ENCODE measurements at regions not wholly inside any gene's neighbourhood (a gene's known extent, or its start where the extent isn't known, plus 50 kb on each side); places are given as distances from the start of the nearest gene placed in this dataset.

- CTCF ChIA-PET: no interaction called here
- H3K4me3 ChIP-seq (ENCODE audit: low read depth, low read length): no peak overlapping the region
- TF ChIP-seq, protein P1, sequence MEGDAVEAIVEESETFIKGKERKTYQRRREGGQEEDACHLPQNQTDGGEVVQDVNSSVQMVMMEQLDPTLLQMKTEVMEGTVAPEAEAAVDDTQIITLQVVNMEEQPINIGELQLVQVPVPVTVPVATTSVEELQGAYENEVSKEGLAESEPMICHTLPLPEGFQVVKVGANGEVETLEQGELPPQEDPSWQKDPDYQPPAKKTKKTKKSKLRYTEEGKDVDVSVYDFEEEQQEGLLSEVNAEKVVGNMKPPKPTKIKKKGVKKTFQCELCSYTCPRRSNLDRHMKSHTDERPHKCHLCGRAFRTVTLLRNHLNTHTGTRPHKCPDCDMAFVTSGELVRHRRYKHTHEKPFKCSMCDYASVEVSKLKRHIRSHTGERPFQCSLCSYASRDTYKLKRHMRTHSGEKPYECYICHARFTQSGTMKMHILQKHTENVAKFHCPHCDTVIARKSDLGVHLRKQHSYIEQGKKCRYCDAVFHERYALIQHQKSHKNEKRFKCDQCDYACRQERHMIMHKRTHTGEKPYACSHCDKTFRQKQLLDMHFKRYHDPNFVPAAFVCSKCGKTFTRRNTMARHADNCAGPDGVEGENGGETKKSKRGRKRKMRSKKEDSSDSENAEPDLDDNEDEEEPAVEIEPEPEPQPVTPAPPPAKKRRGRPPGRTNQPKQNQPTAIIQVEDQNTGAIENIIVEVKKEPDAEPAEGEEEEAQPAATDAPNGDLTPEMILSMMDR (IDR thresholded peaks at IDR 0.05; ENCODE audit: insufficient read depth, low read length, missing control alignments): no peak
- POLR2A ChIA-PET: no interaction called here
- DNase-seq (ENCODE audit: low read depth, low spot score): no peak
Observed at GRCh38 chr10:3712707-3713106, 72.3 kb downstream of the KLF6 start.

GRCh38 chr10:3711918-3712317 is 73.1 kb downstream of the KLF6 start:
- ChIA-PET CTCF (no interaction called here), POLR2A (no interaction called here)
- no peak overlapping the region for H3K4me3 ChIP-seq (ENCODE audit: low read depth, low read length)
- DNase-seq (ENCODE audit: low read depth, low spot score): no peak
- TF ChIP-seq, protein P1 (IDR thresholded peaks at IDR 0.05; ENCODE audit: insufficient read depth, low read length, missing control alignments): no peak

DNA sequence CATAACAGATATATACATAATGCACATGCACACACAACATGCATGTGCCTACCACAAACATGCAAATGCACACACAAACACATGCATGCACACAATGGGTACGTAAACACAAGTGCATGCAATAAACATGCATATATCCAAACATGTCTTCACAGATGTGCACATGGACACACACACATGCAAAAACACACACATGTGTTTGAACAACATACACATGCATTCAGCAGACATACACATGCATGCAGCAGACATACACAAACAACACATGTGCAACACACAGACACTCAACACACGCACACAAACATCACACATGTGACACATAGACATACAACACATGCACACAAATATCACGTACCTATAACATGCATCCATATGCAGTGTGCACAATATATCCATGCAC is 74.2 kb downstream of the KLF6 start:
- ChIA-PET CTCF (no interaction called here), POLR2A (no interaction called here)
- DNase-seq (ENCODE audit: low read depth, low spot score): no peak
- TF ChIP-seq, protein P1 (IDR thresholded peaks at IDR 0.05; ENCODE audit: insufficient read depth, low read length, missing control alignments): no peak
- no peak overlapping the region for H3K4me3 ChIP-seq (ENCODE audit: low read depth, low read length)

- ChIA-PET POLR2A (no interaction called here), CTCF (no interaction called here)
- no peak overlapping the region for H3K4me3 ChIP-seq (ENCODE audit: low read depth, low read length)
- TF ChIP-seq, protein P1 (IDR thresholded peaks at IDR 0.05; ENCODE audit: insufficient read depth, low read length, missing control alignments): no peak
- no peak for DNase-seq (ENCODE audit: low read depth, low spot score)
Observed at GRCh38 chr10:3709456-3710060, 75.5 kb downstream of the KLF6 start.

DNA sequence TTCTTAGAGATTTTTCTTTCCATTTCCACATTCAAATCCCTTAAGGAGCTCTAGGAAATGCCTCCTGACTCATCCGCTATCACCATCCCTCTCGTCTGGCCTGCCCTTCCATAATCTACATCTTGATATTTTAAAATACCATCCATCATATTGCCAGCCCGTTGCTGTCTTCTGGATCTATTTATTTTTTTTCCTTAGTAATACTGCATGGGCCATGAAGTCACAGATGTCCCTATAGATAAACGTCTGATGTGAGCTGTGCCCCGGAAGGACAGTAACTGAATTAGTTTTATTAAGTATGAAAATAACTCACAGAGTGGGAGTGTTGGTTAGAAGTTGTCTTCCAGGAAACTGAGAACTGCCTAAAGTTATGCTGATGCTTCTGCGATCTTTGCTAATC is 76.2 kb downstream of the KLF6 start:
- H3K4me3 ChIP-seq (ENCODE audit: low read depth, low read length): no peak overlapping the region
- ChIA-PET CTCF (no interaction called here), POLR2A (no interaction called here)
- DNase-seq (ENCODE audit: low read depth, low spot score): no peak
- TF ChIP-seq, protein P1 (IDR thresholded peaks at IDR 0.05; ENCODE audit: insufficient read depth, low read length, missing control alignments): no peak

DNA sequence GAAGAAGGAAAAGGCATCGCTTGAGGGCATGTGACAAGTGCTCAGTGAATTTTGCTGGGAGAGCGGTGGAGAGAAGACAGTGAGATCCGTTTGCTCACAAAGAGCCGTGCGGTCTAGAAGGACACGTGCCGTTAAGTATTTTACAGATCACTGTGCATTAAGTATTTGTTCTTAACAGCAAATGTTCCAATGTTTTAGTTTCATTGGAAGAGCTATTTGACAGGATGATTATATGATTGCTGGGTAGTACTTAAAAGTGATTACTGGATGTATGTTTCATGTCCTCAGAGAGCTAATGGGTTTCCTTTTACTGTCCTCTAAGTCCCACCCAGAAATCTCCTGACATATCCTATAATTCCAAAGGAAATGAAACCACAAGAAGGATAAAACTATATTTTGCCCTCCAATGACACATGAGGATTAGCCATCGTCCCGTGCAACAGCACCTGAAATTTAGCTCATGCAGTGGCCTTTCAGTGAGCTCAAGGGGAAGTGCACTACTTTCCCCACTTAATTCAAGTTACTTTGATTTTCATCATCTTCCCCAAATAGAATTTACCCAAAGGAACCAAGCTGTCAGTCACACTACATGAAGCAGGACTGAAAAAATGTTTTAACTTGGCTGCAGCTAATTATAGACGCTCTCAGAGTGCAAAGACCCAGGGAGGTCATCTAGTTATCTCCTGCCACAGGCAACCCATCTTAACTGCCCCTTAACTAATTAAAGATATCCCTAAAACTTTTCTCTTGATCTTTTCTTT is 80.3 kb downstream of the KLF6 start:
- TF ChIP-seq, protein P1 (IDR thresholded peaks at IDR 0.05; ENCODE audit: insufficient read depth, low read length, missing control alignments): no peak
- ChIA-PET CTCF (no interaction called here), POLR2A (no interaction called here)
- no peak for DNase-seq (ENCODE audit: low read depth, low spot score)
- H3K4me3 ChIP-seq (ENCODE audit: low read depth, low read length): no peak overlapping the region

All from AG04449 (cell line).